H4 (cell line): ENCODE measurements at regions not wholly inside any gene's neighbourhood (a gene's known extent, or its start where the extent isn't known, plus 50 kb on each side); places are given as distances from the start of the nearest gene placed in this dataset.
A peak's percentile ranks its signal among the peaks of the same experiment; 100 is the strongest.

ENCODE experiments used
- DNase-seq: peaks from one replicate; pipeline ENCODE4 v3.0.0-alpha.2; 2015; ENCODE audit warnings: low spot score

- DNase-seq: no peak
Measured at GRCh38 chr9:16236882-16237281, 633.6 kb downstream of the BNC2 start.

- no peak for DNase-seq
Measured at GRCh38 chr9:16238623-16239138, 631.8 kb downstream of the BNC2 start.

GRCh38 chr9:16241231-16241630 lies 629.2 kb downstream of the BNC2 start:
- DNase-seq: no peak

GRCh38 chr9:16243798-16244197 lies 626.7 kb downstream of the BNC2 start:
- DNase-seq: no peak

- no peak for DNase-seq
Measured at GRCh38 chr9:16245756-16246440, 624.6 kb downstream of the BNC2 start.

- no peak for DNase-seq
Measured at GRCh38 chr9:16246785-16247184, 623.7 kb downstream of the BNC2 start.

- no peak for DNase-seq
Measured at GRCh38 chr9:16247188-16247875, 623.1 kb downstream of the BNC2 start.

GRCh38 chr9:16248822-16249221 lies 621.6 kb downstream of the BNC2 start:
- no peak for DNase-seq

GRCh38 chr9:16252616-16253015 lies 617.9 kb downstream of the BNC2 start:
- no peak for DNase-seq

GRCh38 chr9:16254674-16255073 lies 615.8 kb downstream of the BNC2 start:
- no peak for DNase-seq

GRCh38 chr9:16255217-16255616 lies 615.3 kb downstream of the BNC2 start:
- no peak for DNase-seq

- no peak for DNase-seq
Measured at GRCh38 chr9:16257604-16258003, 612.9 kb downstream of the BNC2 start.

- DNase-seq: no peak
Measured at GRCh38 chr9:16258191-16258590, 612.3 kb downstream of the BNC2 start.

- DNase-seq: no peak
Measured at GRCh38 chr9:16258708-16259107, 611.8 kb downstream of the BNC2 start.

- DNase-seq: no peak
Measured at GRCh38 chr9:16262477-16263261, 607.8 kb downstream of the BNC2 start.

- no peak for DNase-seq
Measured at GRCh38 chr9:16265688-16266087, 604.8 kb downstream of the BNC2 start.

GRCh38 chr9:16266648-16267276 lies 603.7 kb downstream of the BNC2 start:
- no peak for DNase-seq

- peak; percentile 8 for DNase-seq
Measured at GRCh38 chr9:16267281-16268066, 603.0 kb downstream of the BNC2 start.

- no peak for DNase-seq
Measured at GRCh38 chr9:16268067-16268881, 602.2 kb downstream of the BNC2 start.

- DNase-seq: no peak
Measured at GRCh38 chr9:16271967-16272366, 598.5 kb downstream of the BNC2 start.
